H9 (cell line): ENCODE measurements at regions not wholly inside any gene's neighbourhood (a gene's known extent, or its start where the extent isn't known, plus 50 kb on each side); places are given as distances from the start of the nearest gene placed in this dataset.

Experiments used
- DNase-seq: peaks from one replicate; pipeline ENCODE4 v3.0.0-alpha.2; 2017
- H2AFZ ChIP-seq: one replicate; pipeline ENCODE4 v1.6.1; 2013; ENCODE audit warnings: mild to moderate bottlenecking, low read length, control low read depth, moderate library complexity
- H2AK5ac ChIP-seq: 2 replicates; pipeline ENCODE4 v1.6.1; 2013; ENCODE audit warnings: low read length, control low read depth, mixed read lengths; ENCODE audit not compliant: insufficient read length
- H2BK120ac ChIP-seq: one replicate; pipeline ENCODE4 v1.6.1; 2013; ENCODE audit warnings: low read depth, mild to moderate bottlenecking, low read length, control low read depth, inconsistent platforms; ENCODE audit not compliant: poor library complexity, severe bottlenecking
- H2BK12ac ChIP-seq: 2 replicates; pipeline ENCODE4 v1.6.1; 2013; ENCODE audit warnings: low read length, control low read depth, mixed read lengths, low read depth; ENCODE audit not compliant: insufficient read length
- H2BK15ac ChIP-seq: 2 replicates; pipeline ENCODE4 v1.6.1; 2013; ENCODE audit warnings: low read depth, low read length, control low read depth
- H2BK20ac ChIP-seq: one replicate; pipeline ENCODE4 v1.6.1; 2013; ENCODE audit warnings: low read depth, mild to moderate bottlenecking, low read length, control low read depth, inconsistent platforms; ENCODE audit not compliant: poor library complexity, severe bottlenecking
- H2BK5ac ChIP-seq: 2 replicates; pipeline ENCODE4 v1.6.1; 2013; ENCODE audit warnings: low read length, control low read depth, mixed read lengths; ENCODE audit not compliant: insufficient read length
- H3K14ac ChIP-seq: 2 replicates; pipeline ENCODE4 v1.6.1; 2013; ENCODE audit warnings: low read length, control low read depth; ENCODE audit not compliant: insufficient read depth
- H3K18ac ChIP-seq: 2 replicates; pipeline ENCODE4 v1.6.1; 2013; ENCODE audit warnings: low read depth, mild to moderate bottlenecking, mixed read lengths, low read length, control low read depth; ENCODE audit not compliant: insufficient read length
- H3K23ac ChIP-seq: 2 replicates; pipeline ENCODE4 v1.6.1; 2013; ENCODE audit warnings: low read length, control low read depth, mixed read lengths, low read depth; ENCODE audit not compliant: insufficient read length
- H3K23me2 ChIP-seq: 2 replicates; pipeline ENCODE4 v1.6.1; 2013; ENCODE audit warnings: low read depth, mild to moderate bottlenecking, mixed read lengths, low read length, control low read depth; ENCODE audit not compliant: insufficient read length, poor library complexity, severe bottlenecking
- H3K27ac ChIP-seq: 2 replicates; pipeline ENCODE4 v1.5.1; 2013; ENCODE audit warnings: low read length, control low read depth, mixed read lengths, low read depth; ENCODE audit not compliant: insufficient read length
- H3K27me3 ChIP-seq: 2 replicates; pipeline ENCODE4 v1.6.1; 2013; ENCODE audit warnings: low read length, control low read depth, inconsistent platforms; ENCODE audit not compliant: insufficient read depth
- H3K4ac ChIP-seq: 2 replicates; pipeline ENCODE4 v1.6.1; 2013; ENCODE audit warnings: low read depth, mild to moderate bottlenecking, control low read depth, inconsistent platforms, low read length, moderate library complexity
- H3K4me1 ChIP-seq: 2 replicates; pipeline ENCODE4 v1.6.1; 2013; ENCODE audit warnings: low read length, control low read depth, inconsistent platforms; ENCODE audit not compliant: insufficient read depth
- H3K4me2 ChIP-seq: 2 replicates; pipeline ENCODE4 v1.6.1; 2013; ENCODE audit warnings: low read length, control low read depth, mixed read lengths; ENCODE audit not compliant: insufficient read length, insufficient read depth
- H3K56ac ChIP-seq: 2 replicates; pipeline ENCODE4 v1.6.1; 2013; ENCODE audit warnings: low read depth, mild to moderate bottlenecking, mixed read lengths, low read length, control low read depth; ENCODE audit not compliant: insufficient read length
- H3K79me1 ChIP-seq: 2 replicates; pipeline ENCODE4 v1.6.1; 2013; ENCODE audit warnings: low read depth, mild to moderate bottlenecking, moderate library complexity, low read length, control low read depth, inconsistent platforms; ENCODE audit not compliant: insufficient read depth, poor library complexity, severe bottlenecking
- H3K79me2 ChIP-seq: 2 replicates; pipeline ENCODE4 v1.6.1; 2013; ENCODE audit warnings: low read length, control low read depth, inconsistent platforms; ENCODE audit not compliant: insufficient read depth
- H3K9ac ChIP-seq: 2 replicates; pipeline ENCODE4 v1.6.1; 2013; ENCODE audit warnings: low read length, control low read depth, mixed read lengths; ENCODE audit not compliant: insufficient read length; ENCODE audit errors: extremely low read depth
- H3K9me3 ChIP-seq: one replicate; pipeline ENCODE4 v1.6.1; 2013; ENCODE audit warnings: low read depth, low read length, inconsistent platforms; ENCODE audit not compliant: control insufficient read depth
- H3T11ph ChIP-seq: one replicate; pipeline ENCODE4 v1.6.1; 2013; ENCODE audit warnings: mild to moderate bottlenecking, low read length, control low read depth, inconsistent platforms
- H4K20me1 ChIP-seq: one replicate; pipeline ENCODE4 v1.6.1; 2013; ENCODE audit not compliant: control insufficient read depth, insufficient read length, insufficient read depth
- H4K5ac ChIP-seq: 2 replicates; pipeline ENCODE4 v1.6.1; 2013; ENCODE audit warnings: low read depth, mild to moderate bottlenecking, mixed read lengths, low read length, control low read depth; ENCODE audit not compliant: insufficient read length
- H4K8ac ChIP-seq: replicated peaks from 2 replicates; pipeline ENCODE4 v1.6.1; 2013; ENCODE audit warnings: low read length, control low read depth, mixed read lengths, low read depth; ENCODE audit not compliant: insufficient read length
- H4K91ac ChIP-seq: 2 replicates; pipeline ENCODE4 v1.6.1; 2013; ENCODE audit warnings: low read depth, mild to moderate bottlenecking, moderate library complexity, mixed read lengths, low read length, control low read depth; ENCODE audit not compliant: insufficient read length
- H3K27ac Mint-ChIP-seq, 3 experiments: 2 replicates in 2 of 3; 3 replicates in 1 of 3; pipeline ENCODE4 v1.8.0; 2020 to 2021; ENCODE audit warnings: mixed read lengths in 3 of 3, mild to moderate bottlenecking in 1 of 3, moderate library complexity in 1 of 3
- H3K27me3 Mint-ChIP-seq: 2 replicates; pipeline ENCODE4 v1.8.0; 2021; ENCODE audit warnings: low read depth, mild to moderate bottlenecking, moderate library complexity, mixed read lengths
- H3K36me3 Mint-ChIP-seq, 3 experiments: 2 replicates in 2 of 3; 3 replicates in 1 of 3; pipeline ENCODE4 v1.8.0; 2020 to 2021; ENCODE audit warnings: low read depth in 3 of 3, mixed read lengths in 3 of 3; ENCODE audit not compliant: insufficient read depth in 1 of 3
- H3K4me1 Mint-ChIP-seq, 2 experiments: 2 replicates each; pipeline ENCODE4 v1.8.0; 2020; ENCODE audit warnings: mixed read lengths in 2 of 2
- H3K4me3 Mint-ChIP-seq, 2 experiments: 2 replicates in 1 of 2; 3 replicates in 1 of 2; pipeline ENCODE4 v1.8.0; 2020 to 2021; ENCODE audit warnings: mild to moderate bottlenecking in 2 of 2, mixed read lengths in 2 of 2, moderate library complexity in 1 of 2
- H3K9me3 Mint-ChIP-seq, 2 experiments: 2 replicates in 1 of 2; 3 replicates in 1 of 2; pipeline ENCODE4 v1.8.0; 2020; ENCODE audit warnings: mild to moderate bottlenecking in 2 of 2, mixed read lengths in 2 of 2, moderate library complexity in 1 of 2
- CTCF ChIP-seq: fragments of 200-600 bp; sonication (generic); conservative IDR thresholded peaks from 3 replicates; pipeline ENCODE4 v1.8.0; 2021; ENCODE audit warnings: antibody characterized with exemption, mild to moderate bottlenecking
- WGBS: extraction: QIAGEN DNeasy Blood & Tissue Kit; methylation state at CpG from one replicate; pipeline ENCODE4 v1.1.7; 2013; ENCODE audit warnings: missing lambda C conversion rate, low lambda C conversion rate, mixed read lengths; ENCODE audit not compliant: insufficient read length; ENCODE audit errors: extremely low coverage; 5-methylcytosine and 5-hydroxymethylcytosine counted together

DNA sequence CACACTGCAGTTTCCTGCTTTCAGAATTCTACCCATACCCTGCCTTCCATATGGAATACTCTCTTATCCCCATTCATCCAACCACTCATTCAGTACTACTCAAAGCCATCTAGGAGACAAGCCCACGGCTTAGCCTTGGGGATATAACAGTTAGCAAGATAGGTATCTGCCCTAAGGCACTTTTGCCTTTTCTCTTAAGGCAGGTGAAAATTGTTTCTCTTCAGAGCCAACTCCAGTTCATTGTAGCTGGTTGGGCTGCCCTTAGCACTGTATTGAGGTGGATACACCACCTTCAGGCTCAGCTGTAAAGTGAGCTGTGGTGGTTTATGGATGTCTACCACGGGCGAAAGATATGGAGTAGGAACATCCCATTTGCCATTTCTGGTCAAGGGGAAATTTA is 729.7 kb upstream of the TBX3 start:
- H2BK20ac ChIP-seq = no peak overlapping the region
- H3K56ac ChIP-seq = no peak overlapping the region
- H3K9me3 ChIP-seq = no peaks in the 10 kb centered on the region
- no peaks in the 10 kb centered on the region for H3K23me2 ChIP-seq
- no peaks in the 10 kb centered on the region for H3K27me3 ChIP-seq
- no peak overlapping the region for H3K4ac ChIP-seq
- H4K8ac ChIP-seq = no peak overlapping the region
- H4K20me1 ChIP-seq = no peaks in the 10 kb centered on the region
- no peaks in the 10 kb centered on the region for H3K36me3 Mint-ChIP-seq
- no peak overlapping the region for H2AFZ ChIP-seq
- no peak overlapping the region for H3T11ph ChIP-seq
- no peak for DNase-seq
- H4K91ac ChIP-seq = no peak overlapping the region
- H3K4me1 ChIP-seq = peaks cover 7% of the 10 kb centered on the region; the same call in 1 of the 2 replicates
- no peak overlapping the region for H3K14ac ChIP-seq
- H2AK5ac ChIP-seq = no peak overlapping the region
- H3K9ac ChIP-seq = no peak overlapping the region
- peaks cover 13 to 15% of the 10 kb centered on the region in 2 experiments for H3K4me1 Mint-ChIP-seq
- H3K27ac Mint-ChIP-seq = no peak overlapping the region
- no peak overlapping the region for H3K23ac ChIP-seq
- H2BK12ac ChIP-seq = no peak overlapping the region
- no peak overlapping the region for H2BK5ac ChIP-seq
- no peak overlapping the region for H2BK120ac ChIP-seq
- no peak overlapping the region for H3K4me2 ChIP-seq
- no peak overlapping the region for H3K4me3 Mint-ChIP-seq
- no peak overlapping the region for H2BK15ac ChIP-seq
- TF ChIP-seq CTCF = no peak
- no peaks in the 10 kb centered on the region for H3K79me1 ChIP-seq
- peaks cover 5% of the 10 kb centered on the region for H3K27me3 Mint-ChIP-seq
- peaks cover 0 to 2% of the 10 kb centered on the region in 2 experiments; a peak in 1 of 5 replicates for H3K9me3 Mint-ChIP-seq
- H3K18ac ChIP-seq = no peak overlapping the region
- H4K5ac ChIP-seq = no peak overlapping the region
- no peak overlapping the region for H3K27ac ChIP-seq
- no CpG with 5 or more reads among the region's 3 CpGs for WGBS
- H3K79me2 ChIP-seq = no peaks in the 10 kb centered on the region
